ENCODE measurements at regions not wholly inside any gene's neighbourhood (a gene's known extent, or its start where the extent isn't known, plus 50 kb on each side); places are given as distances from the start of the nearest gene placed in this dataset.

DNA sequence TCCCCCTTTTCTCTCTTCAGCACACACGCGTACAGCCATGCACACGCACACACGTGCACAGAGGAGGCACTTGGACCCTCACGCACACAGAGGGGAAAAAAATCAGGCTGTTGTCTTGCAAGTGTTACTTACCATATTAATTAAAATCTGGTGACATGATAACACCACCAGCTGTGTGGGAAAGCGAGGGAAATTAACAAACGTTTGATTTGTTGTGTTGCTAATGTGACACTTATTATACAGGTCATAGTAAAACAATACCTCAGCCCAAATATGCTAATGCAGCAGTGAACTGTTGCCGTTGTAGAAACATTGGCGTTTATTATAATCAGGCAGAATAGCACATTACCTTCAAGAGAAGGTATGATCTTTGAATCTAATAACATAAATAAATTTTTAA lies 211.7 kb downstream of the TEX29 start:
- Histone ChIP-seq H3K4me3 (no peak overlapping the region), H3K27me3 (peaks cover 0 to 80% (median 8%) of the 10 kb centered on the region in 4 donors), H3K36me3 (no peaks in the 10 kb centered on the region), H3K9me3 (no peaks in the 10 kb centered on the region), H3K27ac (no peak overlapping the region), H3K4me1 (no peaks in the 10 kb centered on the region)
- DNase-seq = no peak
- TF ChIP-seq, protein P1, sequence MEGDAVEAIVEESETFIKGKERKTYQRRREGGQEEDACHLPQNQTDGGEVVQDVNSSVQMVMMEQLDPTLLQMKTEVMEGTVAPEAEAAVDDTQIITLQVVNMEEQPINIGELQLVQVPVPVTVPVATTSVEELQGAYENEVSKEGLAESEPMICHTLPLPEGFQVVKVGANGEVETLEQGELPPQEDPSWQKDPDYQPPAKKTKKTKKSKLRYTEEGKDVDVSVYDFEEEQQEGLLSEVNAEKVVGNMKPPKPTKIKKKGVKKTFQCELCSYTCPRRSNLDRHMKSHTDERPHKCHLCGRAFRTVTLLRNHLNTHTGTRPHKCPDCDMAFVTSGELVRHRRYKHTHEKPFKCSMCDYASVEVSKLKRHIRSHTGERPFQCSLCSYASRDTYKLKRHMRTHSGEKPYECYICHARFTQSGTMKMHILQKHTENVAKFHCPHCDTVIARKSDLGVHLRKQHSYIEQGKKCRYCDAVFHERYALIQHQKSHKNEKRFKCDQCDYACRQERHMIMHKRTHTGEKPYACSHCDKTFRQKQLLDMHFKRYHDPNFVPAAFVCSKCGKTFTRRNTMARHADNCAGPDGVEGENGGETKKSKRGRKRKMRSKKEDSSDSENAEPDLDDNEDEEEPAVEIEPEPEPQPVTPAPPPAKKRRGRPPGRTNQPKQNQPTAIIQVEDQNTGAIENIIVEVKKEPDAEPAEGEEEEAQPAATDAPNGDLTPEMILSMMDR (IDR thresholded peaks at IDR 0.05) = no peak
- no peak for TF ChIP-seq POLR2A (IDR thresholded peaks at IDR 0.05)
- WGBS, 2 donors = 81% methylated on average over 9 of the region's 9 CpGs
- intact Hi-C loops (cut with DNase I) = no loop called here

DNA sequence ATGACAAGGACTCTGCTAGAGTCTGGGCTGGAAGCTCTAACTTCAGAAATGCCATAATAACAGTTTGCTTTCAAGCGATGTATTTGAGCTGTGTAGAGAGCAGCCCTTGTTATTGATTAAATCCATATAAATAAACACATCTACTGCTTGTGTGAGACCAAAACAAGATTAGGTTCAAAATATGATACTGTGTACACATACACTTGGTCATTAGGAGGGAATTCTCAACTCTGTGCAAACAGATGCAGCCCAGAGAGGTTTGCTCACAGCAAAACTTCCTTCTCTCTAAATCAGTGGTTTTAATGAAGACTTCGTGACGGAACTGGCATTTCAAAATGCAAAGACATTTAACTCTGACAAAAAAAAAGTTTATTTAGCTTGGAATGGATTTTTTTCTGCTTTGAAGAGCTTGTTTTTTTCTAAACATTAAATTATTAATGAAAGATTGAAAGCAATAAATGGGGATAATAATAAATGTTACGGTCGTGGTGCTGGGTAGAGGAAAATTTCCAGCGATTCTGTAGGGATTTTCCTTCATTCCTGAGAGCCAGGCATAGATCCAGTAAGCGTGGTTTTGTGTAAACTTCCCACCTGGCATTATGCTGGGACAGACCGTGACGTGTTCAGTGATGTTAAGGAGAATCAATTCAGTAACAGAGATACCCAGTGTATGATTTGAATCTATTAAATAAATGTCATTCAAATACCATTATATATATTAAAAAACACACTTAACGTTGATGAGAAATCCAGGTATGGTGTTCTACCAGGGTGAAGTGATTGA lies 213.7 kb downstream of the TEX29 start:
- peaks cover 0 to 96% (median 8%) of the 10 kb centered on the region in 4 donors for H3K27me3 ChIP-seq
- H3K4me3 ChIP-seq = no peak overlapping the region
- DNase-seq = no peak
- H3K27ac ChIP-seq = no peak overlapping the region
- no peak for TF ChIP-seq POLR2A (IDR thresholded peaks at IDR 0.05)
- TF ChIP-seq, protein P1 (IDR thresholded peaks at IDR 0.05) = no peak
- H3K36me3 ChIP-seq = no peaks in the 10 kb centered on the region
- H3K9me3 ChIP-seq = no peaks in the 10 kb centered on the region
- intact Hi-C loops (cut with DNase I) = no loop called here
- WGBS, 2 donors = 27 to 33% methylated on average over 10 of the region's 10 CpGs
- peaks cover 0 to 15% (median 0%) of the 10 kb centered on the region in 3 donors for H3K4me1 ChIP-seq

DNA sequence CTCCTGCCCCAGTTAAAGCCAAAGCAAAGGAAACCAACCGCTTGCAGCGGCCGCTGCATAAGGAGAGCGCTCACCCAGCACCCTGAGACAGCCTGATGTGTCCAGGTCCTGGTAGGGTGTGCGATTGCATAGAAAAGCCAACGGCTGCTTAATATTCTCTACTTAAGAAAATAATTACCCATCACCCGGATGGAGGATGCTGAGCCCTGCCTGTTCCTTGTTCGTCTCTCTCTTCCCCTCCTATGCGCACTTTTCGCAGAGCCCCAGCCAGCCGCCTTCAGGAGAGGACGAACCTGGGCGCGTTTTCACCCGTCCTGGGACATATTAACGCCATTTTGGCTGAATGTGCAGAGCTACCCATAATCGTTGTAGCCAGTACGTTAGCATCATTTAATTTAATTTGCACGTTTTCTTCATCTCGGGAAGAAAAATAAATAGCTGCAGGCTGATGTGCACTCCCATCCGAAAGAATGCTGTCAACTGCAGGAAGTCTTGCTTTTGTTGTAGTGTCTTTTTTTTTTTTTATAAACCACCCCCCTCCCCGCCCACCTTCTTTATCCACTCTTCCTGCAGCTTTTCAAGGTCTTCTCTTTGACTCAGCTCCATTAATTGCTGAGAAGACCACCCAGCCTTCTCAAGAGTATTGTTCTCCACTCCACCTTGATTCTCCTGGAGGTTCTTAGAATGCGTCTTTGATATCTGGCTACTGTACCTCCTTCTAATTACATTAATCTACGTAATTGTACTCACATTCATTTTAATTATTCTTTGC lies 214.5 kb downstream of the TEX29 start:
- TF ChIP-seq, protein P1 (IDR thresholded peaks at IDR 0.05) = no peak
- TF ChIP-seq POLR2A (IDR thresholded peaks at IDR 0.05) = no peak
- Histone ChIP-seq H3K36me3 (no peaks in the 10 kb centered on the region), H3K4me1 (peaks cover 0 to 15% (median 0%) of the 10 kb centered on the region in 3 donors), H3K27me3 (peaks cover 0 to 97% (median 8%) of the 10 kb centered on the region in 4 donors), H3K27ac (no peak overlapping the region), H3K9me3 (no peaks in the 10 kb centered on the region), H3K4me3 (no peak overlapping the region)
- intact Hi-C loops (cut with DNase I) = no loop called here
- WGBS, 2 donors = 16 to 23% methylated on average over 22 to 24 of the region's 24 CpGs
- DNase-seq = no peak

DNA sequence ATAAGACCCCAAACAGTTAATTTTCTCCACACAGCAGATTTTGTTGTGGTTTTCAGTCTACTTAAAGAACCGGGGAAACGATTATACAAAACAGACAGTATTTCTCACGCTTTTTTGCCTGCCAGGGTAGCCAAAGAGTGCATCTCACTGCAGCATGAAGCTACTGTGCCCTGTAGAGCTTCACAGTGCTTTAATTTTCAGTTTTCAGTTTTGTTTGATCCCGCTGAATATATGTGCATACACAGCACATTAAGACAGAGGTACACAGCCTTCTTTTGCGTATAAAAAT lies 215.0 kb downstream of the TEX29 start:
- TF ChIP-seq POLR2A (IDR thresholded peaks at IDR 0.05) = no peak
- TF ChIP-seq, protein P1 (IDR thresholded peaks at IDR 0.05) = no peak
- intact Hi-C loops (cut with DNase I) = no loop called here
- 48 to 49% methylated on average over 5 of the region's 5 CpGs for WGBS, 2 donors
- Histone ChIP-seq H3K27ac (no peak overlapping the region), H3K9me3 (no peaks in the 10 kb centered on the region), H3K27me3 (peaks cover 0 to 97% (median 8%) of the 10 kb centered on the region in 4 donors), H3K4me1 (peaks cover 0 to 15% (median 0%) of the 10 kb centered on the region in 3 donors), H3K36me3 (no peaks in the 10 kb centered on the region), H3K4me3 (no peak overlapping the region)
- no peak for DNase-seq

DNA sequence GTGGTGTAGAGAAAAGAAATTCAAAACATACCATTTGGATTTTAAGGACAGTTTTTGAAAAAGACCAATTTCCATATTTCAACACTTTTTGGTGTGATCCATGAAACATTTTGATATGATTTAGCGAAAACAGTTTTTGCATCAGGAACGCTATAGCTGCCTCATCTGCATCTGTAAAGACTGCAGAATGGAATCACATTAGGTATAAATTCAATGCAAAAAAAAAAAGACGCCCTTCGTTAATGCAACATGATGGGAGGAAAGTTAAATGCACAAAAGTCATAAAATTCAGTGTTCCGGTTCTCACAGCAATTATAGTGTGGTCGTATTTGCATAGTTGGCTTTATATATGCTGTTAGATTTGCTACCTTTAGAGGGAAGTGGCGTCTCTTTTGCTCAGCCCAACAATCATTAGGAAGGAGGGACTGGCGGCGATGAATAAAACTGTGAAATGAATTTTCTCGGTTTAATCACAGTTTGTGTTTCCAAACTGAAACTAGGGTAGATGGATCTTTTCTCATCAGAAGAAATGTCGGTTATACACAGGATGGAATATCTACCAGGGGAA lies 215.7 kb downstream of the TEX29 start:
- WGBS, 2 donors = 77 to 79% methylated on average over 11 of the region's 11 CpGs
- Histone ChIP-seq H3K4me3 (no peak overlapping the region), H3K4me1 (peaks cover 0 to 15% (median 0%) of the 10 kb centered on the region in 3 donors), H3K27ac (no peak overlapping the region), H3K27me3 (peaks cover 0 to 95% (median 8%) of the 10 kb centered on the region in 4 donors), H3K36me3 (no peaks in the 10 kb centered on the region), H3K9me3 (no peaks in the 10 kb centered on the region)
- no peak for DNase-seq
- TF ChIP-seq POLR2A (IDR thresholded peaks at IDR 0.05) = no peak
- intact Hi-C loops (cut with DNase I) = no loop called here
